ENCODE measurements at regions not wholly inside any gene's neighbourhood (a gene's known extent, or its start where the extent isn't known, plus 50 kb on each side); places are given as distances from the start of the nearest gene placed in this dataset.

DNA sequence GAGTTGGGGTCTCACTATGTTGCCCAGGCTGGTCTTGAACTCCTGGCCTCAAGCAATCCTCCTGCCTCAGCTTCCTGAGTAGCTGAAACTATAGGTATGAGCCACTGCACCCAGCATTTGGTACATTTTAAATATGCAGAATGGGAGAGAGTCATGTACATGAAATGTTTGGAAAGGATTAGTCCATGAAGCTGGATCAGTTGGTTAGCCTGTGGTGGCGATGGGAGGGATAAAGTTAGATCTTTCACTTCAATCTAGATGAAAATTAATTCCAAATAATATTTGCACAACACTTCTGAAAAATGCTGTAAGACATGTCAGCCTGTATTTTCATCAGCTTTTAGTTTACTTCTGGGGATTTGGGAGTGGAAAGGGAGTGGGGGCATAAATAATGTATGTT lies 188.9 kb downstream of the HUNK start:
- TF ChIP-seq POLR2A (IDR thresholded peaks at IDR 0.05; ENCODE audit: low read depth) (no peak), CTCF (IDR thresholded peaks at IDR 0.05) (no peak), EP300 (IDR thresholded peaks at IDR 0.05) (no peak)
